HUDEP-2 (cell line): ENCODE measurements at regions not wholly inside any gene's neighbourhood (a gene's known extent, or its start where the extent isn't known, plus 50 kb on each side); places are given as distances from the start of the nearest gene placed in this dataset.

Source experiments
- DNase-seq, 76 experiments: peaks; one replicate each; lab custom pipeline; 2025; ENCODE audit not compliant: unreplicated experiment in 76 of 76; lab: John Stamatoyannopoulos, UW

- no peak for DNase-seq
Measured at GRCh38 chr1:82567348-82567747, 766.6 kb downstream of the ADGRL2 start.

DNA sequence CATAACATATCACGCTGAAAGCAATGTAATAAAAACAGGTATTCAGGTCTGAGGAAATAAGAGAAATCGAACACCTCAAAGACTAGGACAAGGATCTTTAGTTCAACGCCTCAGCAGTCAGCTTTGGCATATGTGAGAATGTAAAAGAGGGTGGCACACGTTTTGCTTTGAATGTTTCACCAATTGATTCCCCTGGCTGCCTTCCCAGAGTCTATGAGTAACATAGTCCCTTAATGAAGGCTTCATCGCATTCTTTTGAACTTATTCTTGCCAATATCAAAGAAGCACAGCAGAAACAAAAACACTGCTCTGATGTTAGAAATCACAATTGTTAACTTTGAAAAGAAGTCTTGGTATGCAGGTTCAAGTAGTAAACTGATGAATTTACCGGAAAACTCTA lies 764.8 kb downstream of the ADGRL2 start:
- DNase-seq: no peak

DNA sequence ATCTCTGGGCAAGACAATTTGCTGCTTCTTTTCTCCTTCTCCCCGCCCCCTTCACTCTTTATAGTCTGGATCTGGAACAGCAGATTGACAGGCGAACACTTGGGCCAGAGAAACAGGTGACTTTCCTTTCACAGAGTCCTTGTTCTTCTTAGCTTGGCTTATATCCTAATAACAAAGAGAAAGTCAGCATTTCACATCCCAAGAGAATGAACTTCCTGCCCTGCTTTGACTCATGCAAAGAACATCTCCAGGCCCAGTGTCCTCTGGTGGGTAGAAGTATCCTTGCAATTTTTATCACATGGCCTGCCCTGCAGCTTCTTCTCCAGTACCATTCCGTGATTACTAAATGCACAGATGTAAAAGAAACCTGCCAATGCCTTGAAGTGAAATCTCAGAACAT lies 764.4 kb downstream of the ADGRL2 start:
- no peak for DNase-seq

GRCh38 chr1:82564333-82564732 lies 763.6 kb downstream of the ADGRL2 start:
- no peak for DNase-seq

DNA sequence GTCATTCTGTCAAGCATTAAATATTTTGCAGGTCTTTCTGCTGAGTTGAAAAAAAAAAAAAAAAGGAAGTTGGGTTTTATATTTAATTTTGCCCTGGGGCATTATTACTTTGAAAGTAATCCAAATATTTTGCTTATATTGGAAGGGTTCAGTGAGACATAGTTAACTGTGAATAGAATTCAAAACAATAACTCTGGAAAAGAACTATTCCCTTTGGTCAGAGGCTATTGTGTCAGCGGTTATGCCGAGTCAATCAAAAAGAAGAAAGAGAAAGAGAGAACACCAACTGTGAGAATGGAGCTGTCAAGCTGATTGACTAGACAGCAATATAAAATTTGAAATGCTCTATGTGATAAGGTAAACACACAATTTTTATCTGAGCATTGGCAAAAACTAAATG lies 761.7 kb downstream of the ADGRL2 start:
- no peak for DNase-seq

GRCh38 chr1:82560566-82560965 lies 759.8 kb downstream of the ADGRL2 start:
- no peak for DNase-seq

DNA sequence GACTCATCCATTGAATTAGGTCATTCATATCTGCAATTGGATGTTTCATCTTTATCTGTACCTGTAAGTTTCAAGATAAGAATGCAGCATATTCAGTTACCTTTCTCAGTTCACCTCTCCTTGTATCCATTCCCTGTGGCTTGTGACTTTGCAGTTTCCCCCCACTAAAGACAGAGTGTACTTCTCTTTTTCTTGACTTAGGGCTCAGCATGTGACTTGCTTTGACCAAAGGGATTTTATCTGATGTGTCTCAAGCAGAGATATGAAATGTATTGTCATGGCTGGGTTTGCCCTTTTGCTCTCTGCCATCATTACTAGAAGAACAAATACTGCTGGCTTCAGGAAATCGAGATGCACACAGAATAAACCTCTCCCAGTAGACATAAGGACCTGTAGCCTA lies 754.8 kb downstream of the ADGRL2 start:
- DNase-seq: no peak

DNA sequence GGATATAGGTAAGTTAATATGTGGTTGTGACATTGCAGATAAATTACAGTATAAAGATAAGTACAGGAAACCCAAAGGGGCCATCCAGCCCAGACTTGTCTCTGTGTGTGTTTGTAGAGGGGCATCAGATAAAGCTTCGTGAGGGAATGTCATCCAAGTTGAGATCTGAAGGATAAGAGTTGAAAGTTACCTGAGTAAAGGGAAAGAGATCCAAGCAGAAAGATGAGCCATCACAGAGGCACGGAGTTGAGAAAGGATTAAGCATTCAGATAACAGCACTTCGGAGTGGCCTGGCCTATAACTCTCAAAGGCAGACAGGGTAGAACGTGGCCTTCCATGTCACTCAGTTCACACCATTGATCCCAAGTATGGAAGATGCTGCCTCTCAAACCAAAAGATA lies 749.1 kb downstream of the ADGRL2 start:
- no peak for DNase-seq

DNA sequence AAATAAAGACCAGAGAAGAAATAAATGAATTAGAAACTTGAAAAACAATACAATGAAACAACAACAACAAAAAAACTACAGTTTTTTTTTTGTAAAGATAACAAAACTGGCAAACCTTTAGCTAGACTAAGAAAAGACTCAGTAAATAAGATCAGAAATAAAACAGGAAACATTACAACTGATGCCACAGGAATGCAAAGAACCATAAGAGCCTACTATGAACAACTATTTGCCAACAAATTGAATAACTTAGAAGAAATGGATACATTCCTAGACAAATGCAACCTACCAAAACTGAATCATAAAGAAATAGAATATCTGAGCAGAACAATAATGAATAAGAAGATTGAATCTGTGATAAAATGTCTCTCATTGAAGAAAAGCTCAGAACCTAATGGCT lies 742.0 kb downstream of the ADGRL2 start:
- DNase-seq: no peak

GRCh38 chr1:82542141-82542540 lies 741.4 kb downstream of the ADGRL2 start:
- no peak for DNase-seq

GRCh38 chr1:82540006-82540405 lies 739.3 kb downstream of the ADGRL2 start:
- no peak for DNase-seq

GRCh38 chr1:82538876-82539275 lies 738.1 kb downstream of the ADGRL2 start:
- no peak for DNase-seq

DNA sequence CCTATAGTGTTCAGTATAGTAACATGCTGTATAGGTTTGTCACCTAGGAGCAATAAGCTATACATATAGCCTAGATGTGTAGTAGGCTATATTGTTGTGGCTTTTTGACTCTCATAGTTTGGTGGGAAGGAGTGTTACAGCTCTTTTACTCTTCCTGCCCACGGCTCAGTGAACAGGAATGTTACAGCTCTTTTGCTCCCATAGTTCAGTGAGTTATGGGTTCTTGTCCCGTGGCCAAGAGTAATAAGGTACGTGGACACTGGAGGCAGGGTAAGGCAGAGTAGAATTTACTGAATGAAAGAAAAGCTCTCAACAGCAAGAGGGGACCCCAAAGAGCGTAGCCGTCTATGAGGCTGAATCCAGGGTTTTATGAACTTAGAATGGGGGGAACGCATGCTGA lies 734.3 kb downstream of the ADGRL2 start:
- DNase-seq: no peak

DNA sequence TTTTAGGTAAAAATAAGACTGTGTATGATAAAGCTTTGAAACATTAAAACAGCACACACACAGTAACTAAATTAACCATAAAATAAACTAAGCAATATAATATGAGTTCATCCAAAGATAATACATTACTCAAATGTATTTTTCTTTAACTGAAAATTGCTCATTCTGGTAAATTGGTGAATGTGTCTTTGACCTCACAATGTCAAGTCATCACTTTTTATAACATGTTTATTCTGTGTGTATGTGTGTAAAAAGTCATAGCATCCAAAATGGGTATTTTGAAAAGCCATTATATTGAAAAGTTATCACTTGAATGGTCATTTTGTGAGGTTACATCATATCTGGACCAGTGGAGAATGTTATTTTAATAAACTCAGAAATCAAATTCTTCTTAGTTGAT lies 724.6 kb downstream of the ADGRL2 start:
- no peak for DNase-seq

- no peak for DNase-seq
Measured at GRCh38 chr1:82520611-82521010, 719.9 kb downstream of the ADGRL2 start.

GRCh38 chr1:82517586-82517985 lies 716.9 kb downstream of the ADGRL2 start:
- DNase-seq: no peak

DNA sequence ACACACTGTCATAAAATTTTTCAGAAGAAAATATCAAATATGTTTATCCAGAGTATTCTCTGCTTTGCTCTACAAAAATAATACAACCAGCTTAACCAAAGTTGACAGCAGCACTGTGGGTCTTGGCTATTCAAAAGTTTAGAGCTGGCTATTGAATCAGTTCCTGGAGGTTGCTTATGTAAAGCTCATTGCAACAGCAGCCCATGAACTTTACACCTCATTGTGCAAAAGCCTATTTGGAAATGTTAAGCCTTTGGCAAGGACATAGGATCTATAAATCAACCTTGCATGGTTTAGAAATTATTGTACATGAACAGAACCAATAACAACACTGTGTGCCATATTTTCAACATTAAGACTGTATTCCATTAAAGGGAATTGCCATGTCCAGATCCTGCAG lies 714.9 kb downstream of the ADGRL2 start:
- DNase-seq: no peak

DNA sequence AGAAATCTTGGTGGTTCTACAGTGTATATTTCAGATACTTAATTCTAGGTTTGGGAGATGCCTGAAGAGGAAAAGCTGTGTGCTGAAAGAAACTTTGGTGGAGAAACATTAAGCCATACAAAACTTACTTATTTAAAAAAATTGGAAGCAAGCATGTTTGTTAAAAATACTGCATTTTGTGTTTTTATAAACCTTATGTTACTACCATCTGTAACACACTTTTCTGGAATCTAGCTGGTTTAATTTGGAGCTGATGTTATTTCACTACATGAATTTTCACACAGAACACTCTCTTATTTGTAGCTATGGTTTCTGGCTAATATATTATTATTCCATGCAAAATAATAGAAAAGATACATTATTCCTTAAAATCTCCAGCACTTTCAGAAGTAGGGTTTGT lies 710.7 kb downstream of the ADGRL2 start:
- no peak for DNase-seq

DNA sequence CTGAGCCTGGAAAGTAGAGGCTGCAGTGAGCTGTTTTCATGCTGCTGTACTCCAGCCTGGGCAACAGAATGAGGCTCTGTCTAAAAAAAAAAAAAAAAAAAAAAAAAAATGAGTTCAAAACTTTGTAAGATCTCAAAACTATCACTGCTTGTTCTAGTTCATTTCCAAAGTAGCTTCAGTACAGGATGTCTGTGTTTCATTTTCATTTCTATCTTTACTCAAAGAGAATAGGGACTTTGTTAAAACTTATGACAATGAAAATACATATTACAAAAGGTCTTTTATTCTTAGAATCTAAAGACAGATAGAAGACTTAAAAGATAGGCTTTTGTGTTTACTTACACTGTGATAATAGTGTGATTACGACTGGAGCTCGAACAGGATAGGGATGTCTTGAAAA lies 709.7 kb downstream of the ADGRL2 start:
- no peak for DNase-seq

DNA sequence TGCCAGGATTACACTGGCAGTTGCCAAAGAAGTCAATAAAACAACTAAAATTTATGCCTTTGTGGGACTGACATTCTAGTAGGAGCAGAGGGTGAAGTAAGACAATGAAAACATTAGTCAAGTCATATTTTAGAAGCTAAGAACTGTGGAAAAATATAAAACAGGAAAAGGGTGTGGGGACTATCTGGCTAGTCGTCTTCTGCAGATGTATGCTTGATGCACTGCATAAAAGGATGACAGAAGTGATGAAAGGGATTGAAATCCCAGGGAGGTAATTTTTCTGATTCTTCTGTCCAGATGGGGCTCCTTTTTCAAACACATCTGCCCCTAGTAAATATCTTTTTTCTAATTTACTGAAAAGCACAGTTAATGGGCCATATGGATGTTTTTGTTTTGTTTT lies 706.3 kb downstream of the ADGRL2 start:
- no peak for DNase-seq

DNA sequence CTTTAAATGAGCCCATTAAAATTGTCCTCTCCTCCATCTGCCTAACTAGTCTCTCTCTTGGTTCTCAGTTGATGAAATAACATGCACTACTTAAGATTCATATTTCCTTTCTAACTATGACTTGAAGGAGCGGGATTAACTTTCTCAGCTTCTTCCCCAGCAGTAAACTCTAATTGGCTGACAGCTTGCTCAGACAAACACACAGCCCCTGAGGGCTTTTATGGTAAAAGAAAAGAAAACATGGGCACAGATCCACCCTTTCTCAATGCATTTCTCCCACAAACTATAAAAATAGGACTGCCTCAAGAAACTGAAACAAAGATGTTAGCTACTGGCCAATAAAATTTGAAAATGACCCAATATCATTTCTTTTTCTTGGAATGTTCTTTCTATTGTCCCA lies 703.1 kb downstream of the ADGRL2 start:
- DNase-seq: no peak

- DNase-seq: no peak
Measured at GRCh38 chr1:82499022-82499421, 698.3 kb downstream of the ADGRL2 start.

GRCh38 chr1:82494117-82494516 lies 693.4 kb downstream of the ADGRL2 start:
- DNase-seq: no peak

GRCh38 chr1:82492159-82492558 lies 691.4 kb downstream of the ADGRL2 start:
- DNase-seq: no peak
